ENCODE measurements at regions not wholly inside any gene's neighbourhood (a gene's known extent, or its start where the extent isn't known, plus 50 kb on each side); places are given as distances from the start of the nearest gene placed in this dataset.

- Mint-ChIP-seq H3K27ac (ENCODE audit: unreplicated experiment) (no peak overlapping the region), H3K27me3 (ENCODE audit: unreplicated experiment) (peaks cover under 1% of the 10 kb centered on the region), H3K4me3 (ENCODE audit: unreplicated experiment) (no peak overlapping the region), H3K9me3 (ENCODE audit: unreplicated experiment) (peaks cover 3% of the 10 kb centered on the region), H3K36me3 (ENCODE audit: unreplicated experiment) (peaks cover 2% of the 10 kb centered on the region), H3K4me1 (ENCODE audit: low read depth, unreplicated experiment) (peaks cover 3% of the 10 kb centered on the region)
- TF ChIP-seq, protein P1, sequence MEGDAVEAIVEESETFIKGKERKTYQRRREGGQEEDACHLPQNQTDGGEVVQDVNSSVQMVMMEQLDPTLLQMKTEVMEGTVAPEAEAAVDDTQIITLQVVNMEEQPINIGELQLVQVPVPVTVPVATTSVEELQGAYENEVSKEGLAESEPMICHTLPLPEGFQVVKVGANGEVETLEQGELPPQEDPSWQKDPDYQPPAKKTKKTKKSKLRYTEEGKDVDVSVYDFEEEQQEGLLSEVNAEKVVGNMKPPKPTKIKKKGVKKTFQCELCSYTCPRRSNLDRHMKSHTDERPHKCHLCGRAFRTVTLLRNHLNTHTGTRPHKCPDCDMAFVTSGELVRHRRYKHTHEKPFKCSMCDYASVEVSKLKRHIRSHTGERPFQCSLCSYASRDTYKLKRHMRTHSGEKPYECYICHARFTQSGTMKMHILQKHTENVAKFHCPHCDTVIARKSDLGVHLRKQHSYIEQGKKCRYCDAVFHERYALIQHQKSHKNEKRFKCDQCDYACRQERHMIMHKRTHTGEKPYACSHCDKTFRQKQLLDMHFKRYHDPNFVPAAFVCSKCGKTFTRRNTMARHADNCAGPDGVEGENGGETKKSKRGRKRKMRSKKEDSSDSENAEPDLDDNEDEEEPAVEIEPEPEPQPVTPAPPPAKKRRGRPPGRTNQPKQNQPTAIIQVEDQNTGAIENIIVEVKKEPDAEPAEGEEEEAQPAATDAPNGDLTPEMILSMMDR (IDR thresholded peaks at IDR 0.05; ENCODE audit: partially characterized antibody, unreplicated experiment), result no peak
- no peak for DNase-seq
Measured at GRCh38 chr21:15276243-15276642, 211.4 kb upstream of the NRIP1 start.

DNA sequence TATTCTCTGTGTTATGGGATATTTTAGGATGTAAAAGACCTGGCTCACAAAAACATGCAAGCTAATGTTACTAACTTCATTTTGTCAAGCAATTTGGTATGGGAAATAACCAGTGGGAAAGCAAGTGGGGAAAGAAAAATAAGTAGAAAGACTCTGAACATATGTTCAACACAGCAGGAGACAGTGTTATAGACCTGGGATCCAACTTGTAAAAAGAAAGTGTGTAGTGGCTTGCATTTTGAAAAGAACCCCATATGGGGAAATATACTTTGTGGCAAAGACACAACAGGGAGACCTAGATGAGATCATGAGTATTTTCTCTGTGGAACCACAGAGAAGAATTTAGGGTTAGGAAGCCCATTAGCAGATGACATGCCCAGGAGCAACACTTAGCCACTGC lies 212.7 kb upstream of the NRIP1 start:
- H3K27me3 Mint-ChIP-seq (ENCODE audit: unreplicated experiment), result no peaks in the 10 kb centered on the region
- TF ChIP-seq, protein P1 (IDR thresholded peaks at IDR 0.05; ENCODE audit: partially characterized antibody, unreplicated experiment), result no peak
- H3K4me1 Mint-ChIP-seq (ENCODE audit: low read depth, unreplicated experiment), result peaks cover 3% of the 10 kb centered on the region
- no peak overlapping the region for H3K27ac Mint-ChIP-seq (ENCODE audit: unreplicated experiment)
- no peak overlapping the region for H3K4me3 Mint-ChIP-seq (ENCODE audit: unreplicated experiment)
- no peak for DNase-seq
- peaks cover 2% of the 10 kb centered on the region for H3K9me3 Mint-ChIP-seq (ENCODE audit: unreplicated experiment)
- H3K36me3 Mint-ChIP-seq (ENCODE audit: unreplicated experiment), result no peaks in the 10 kb centered on the region

GRCh38 chr21:15278279-15278678 lies 213.5 kb upstream of the NRIP1 start:
- Mint-ChIP-seq H3K9me3 (ENCODE audit: unreplicated experiment) (peaks cover 2% of the 10 kb centered on the region), H3K4me1 (ENCODE audit: low read depth, unreplicated experiment) (peaks cover 3% of the 10 kb centered on the region), H3K27ac (ENCODE audit: unreplicated experiment) (no peak overlapping the region), H3K27me3 (ENCODE audit: unreplicated experiment) (no peaks in the 10 kb centered on the region), H3K4me3 (ENCODE audit: unreplicated experiment) (no peak overlapping the region), H3K36me3 (ENCODE audit: unreplicated experiment) (no peaks in the 10 kb centered on the region)
- no peak for DNase-seq
- TF ChIP-seq, protein P1 (IDR thresholded peaks at IDR 0.05; ENCODE audit: partially characterized antibody, unreplicated experiment), result no peak

- Mint-ChIP-seq H3K4me1 (ENCODE audit: low read depth, unreplicated experiment) (peaks cover 3% of the 10 kb centered on the region), H3K4me3 (ENCODE audit: unreplicated experiment) (no peak overlapping the region), H3K27me3 (ENCODE audit: unreplicated experiment) (no peaks in the 10 kb centered on the region), H3K27ac (ENCODE audit: unreplicated experiment) (no peak overlapping the region), H3K9me3 (ENCODE audit: unreplicated experiment) (peaks cover 2% of the 10 kb centered on the region), H3K36me3 (ENCODE audit: unreplicated experiment) (no peaks in the 10 kb centered on the region)
- no peak for DNase-seq
- TF ChIP-seq, protein P1 (IDR thresholded peaks at IDR 0.05; ENCODE audit: partially characterized antibody, unreplicated experiment), result no peak
Measured at GRCh38 chr21:15278851-15279250, 214.1 kb upstream of the NRIP1 start.

GRCh38 chr21:15279482-15279881 lies 214.7 kb upstream of the NRIP1 start:
- no peak overlapping the region for H3K4me3 Mint-ChIP-seq (ENCODE audit: unreplicated experiment)

More at GRCh38 chr21:15279482-15279881, 214.7 kb upstream of the NRIP1 start:
- H3K27me3 Mint-ChIP-seq (ENCODE audit: unreplicated experiment), result no peaks in the 10 kb centered on the region
- TF ChIP-seq, protein P1 (IDR thresholded peaks at IDR 0.05; ENCODE audit: partially characterized antibody, unreplicated experiment), result no peak
- DNase-seq, result no peak
- H3K4me1 Mint-ChIP-seq (ENCODE audit: low read depth, unreplicated experiment), result peaks cover 3% of the 10 kb centered on the region
- H3K9me3 Mint-ChIP-seq (ENCODE audit: unreplicated experiment), result peaks cover 2% of the 10 kb centered on the region
- H3K36me3 Mint-ChIP-seq (ENCODE audit: unreplicated experiment), result no peaks in the 10 kb centered on the region
- no peak overlapping the region for H3K27ac Mint-ChIP-seq (ENCODE audit: unreplicated experiment)

Data from glutamatergic neuron (in vitro differentiated cells).